HepG2 (cell line): ENCODE measurements at regions not wholly inside any gene's neighbourhood (a gene's known extent, or its start where the extent isn't known, plus 50 kb on each side); places are given as distances from the start of the nearest gene placed in this dataset.
A peak's percentile ranks its signal among the peaks of the same experiment; 100 is the strongest.

Experiments
- BRD4 ChIP-seq: sonication (generic); formaldehyde crosslinking; IDR thresholded peaks from 2 replicates; pipeline ENCODE4 v1.4.0; 2020; ENCODE audit warnings: missing genetic modification reagents
- E2F2 ChIP-seq: sonication (generic); formaldehyde crosslinking; IDR thresholded peaks from 2 replicates; pipeline ENCODE4 v1.4.0; 2020; ENCODE audit warnings: missing genetic modification reagents, borderline replicate concordance
- FUBP1 ChIP-seq: sonication (generic); formaldehyde crosslinking; IDR thresholded peaks from 2 replicates; pipeline ENCODE4 v1.5.1; 2020; ENCODE audit warnings: missing genetic modification reagents, mild to moderate bottlenecking, borderline replicate concordance
- HDAC1 ChIP-seq: sonication (generic); formaldehyde crosslinking; IDR thresholded peaks from 2 replicates; pipeline ENCODE4 v1.5.1; 2020; ENCODE audit warnings: mild to moderate bottlenecking, missing genetic modification reagents
- HDAC2 ChIP-seq: sonication (generic); formaldehyde crosslinking; IDR thresholded peaks from 2 replicates; pipeline ENCODE4 v1.4.0; 2020; ENCODE audit warnings: missing genetic modification reagents
- HOXA5 ChIP-seq: sonication (generic); formaldehyde crosslinking; IDR thresholded peaks from 2 replicates; pipeline ENCODE4 v1.4.0; 2020; ENCODE audit warnings: missing genetic modification reagents
- MBD4 ChIP-seq: IDR thresholded peaks from 2 replicates; pipeline ENCODE4 v1.6.1; 2012; ENCODE audit warnings: low read length, inconsistent platforms, borderline replicate concordance
- MLX ChIP-seq: IDR thresholded peaks from 2 replicates; pipeline ENCODE4 v1.6.1; 2016
- NR2F6 ChIP-seq, 2 experiments: IDR thresholded peaks; 2 replicates each; pipeline ENCODE4 v1.6.1; 2016; ENCODE audit warnings: antibody characterized with exemption in 1 of 2, mild to moderate bottlenecking in 1 of 2
- RARG ChIP-seq: sonication (generic); formaldehyde crosslinking; IDR thresholded peaks from 2 replicates; pipeline ENCODE4 v1.4.0; 2020; ENCODE audit warnings: low read depth, mild to moderate bottlenecking, missing genetic modification reagents
- RBFOX2 ChIP-seq: fragments of 200-400 bp; formaldehyde crosslinking; IDR thresholded peaks from 2 replicates; pipeline ENCODE4 v1.6.1; 2017; ENCODE audit warnings: low read depth, mild to moderate bottlenecking, low read length
- SIX1 ChIP-seq: sonication (generic); formaldehyde crosslinking; IDR thresholded peaks from 2 replicates; pipeline ENCODE4 v1.4.0; 2020; ENCODE audit warnings: missing genetic modification reagents, borderline replicate concordance
- TCF7 ChIP-seq: sonication (generic); IDR thresholded peaks from 2 replicates; pipeline ENCODE4 v1.6.1; 2016; ENCODE audit warnings: antibody characterized with exemption, low read depth
- WIZ ChIP-seq: sonication (generic); formaldehyde crosslinking; IDR thresholded peaks from 2 replicates; pipeline ENCODE4 v1.5.1; 2020; ENCODE audit warnings: mild to moderate bottlenecking, missing genetic modification reagents
- YEATS2 ChIP-seq: sonication (generic); formaldehyde crosslinking; IDR thresholded peaks from 2 replicates; pipeline ENCODE4 v1.4.0; 2020; ENCODE audit warnings: missing genetic modification reagents, borderline replicate concordance
- ZBTB3 ChIP-seq: sonication (generic); formaldehyde crosslinking; IDR thresholded peaks from 2 replicates; pipeline ENCODE4 v1.4.0; 2020; ENCODE audit warnings: low read depth, mild to moderate bottlenecking, moderate library complexity, missing genetic modification reagents, borderline replicate concordance
- ZNF12 ChIP-seq: sonication (generic); formaldehyde crosslinking; IDR thresholded peaks from 2 replicates; pipeline ENCODE4 v1.5.0; 2020; ENCODE audit warnings: missing genetic modification reagents
- ZNF276 ChIP-seq: sonication (generic); formaldehyde crosslinking; IDR thresholded peaks from 2 replicates; pipeline ENCODE4 v1.4.0; 2020; ENCODE audit warnings: mild to moderate bottlenecking, low read depth, missing genetic modification reagents
- ZNF30 ChIP-seq: sonication (generic); formaldehyde crosslinking; IDR thresholded peaks from 2 replicates; pipeline ENCODE4 v1.5.0; 2020; ENCODE audit warnings: mild to moderate bottlenecking, missing genetic modification reagents
- ZNF362 ChIP-seq: sonication (generic); formaldehyde crosslinking; IDR thresholded peaks from 2 replicates; pipeline ENCODE4 v1.4.0; 2020; ENCODE audit warnings: missing genetic modification reagents, mild to moderate bottlenecking, borderline replicate concordance
- ZNF414 ChIP-seq: sonication (generic); formaldehyde crosslinking; IDR thresholded peaks from 2 replicates; pipeline ENCODE4 v1.5.0; 2020; ENCODE audit warnings: missing genetic modification reagents
- ZNF446 ChIP-seq: sonication (generic); formaldehyde crosslinking; IDR thresholded peaks from 2 replicates; pipeline ENCODE4 v1.5.0; 2020; ENCODE audit warnings: mild to moderate bottlenecking, missing genetic modification reagents
- ZNF557 ChIP-seq: sonication (generic); formaldehyde crosslinking; IDR thresholded peaks from 2 replicates; pipeline ENCODE4 v1.4.0; 2020; ENCODE audit warnings: missing genetic modification reagents
- ZNF605 ChIP-seq: sonication (generic); formaldehyde crosslinking; IDR thresholded peaks from 2 replicates; pipeline ENCODE4 v1.8.0; 2022; ENCODE audit warnings: mild to moderate bottlenecking, missing genetic modification reagents
- ZNF713 ChIP-seq: sonication (generic); formaldehyde crosslinking; IDR thresholded peaks from 2 replicates; pipeline ENCODE4 v1.4.0; 2020; ENCODE audit warnings: mild to moderate bottlenecking, missing genetic modification reagents

GRCh38 chr12:93102744-93103143 lies 173.6 kb upstream of the EEA1 start (continued):
- TF ChIP-seq RARG (CRISPR knock-in tag) (no peak), YEATS2 (CRISPR knock-in tag) (no peak), BRD4 (CRISPR knock-in tag) (no peak), HDAC2 (CRISPR knock-in tag) (peak; percentile 35), ZNF713 (CRISPR knock-in tag) (no peak), NR2F6 (IDR thresholded peaks at IDR 0.05) (no peak), NR2F6 (CRISPR knock-in tag; IDR thresholded peaks at IDR 0.05) (peak; percentile 52), HOXA5 (CRISPR knock-in tag) (peak; percentile 15; the same call in 1 of the 2 replicates), ZNF446 (CRISPR knock-in tag) (no peak), SIX1 (CRISPR knock-in tag) (peak; percentile 25; the same call in 1 of the 2 replicates), HDAC1 (CRISPR knock-in tag) (no peak), ZBTB3 (no peak), ZNF30 (no peak), ZNF362 (CRISPR knock-in tag) (peak; percentile 79; the same call in 1 of the 2 replicates), FUBP1 (CRISPR knock-in tag) (no peak), RBFOX2 (peak; percentile 4; the same call in 1 of the 2 replicates), ZNF557 (CRISPR knock-in tag) (no peak), ZNF414 (CRISPR knock-in tag) (no peak), TCF7 (peak; percentile 56), WIZ (no peak), ZNF605 (CRISPR knock-in tag) (no peak), MLX (peak; percentile 96), ZNF12 (CRISPR knock-in tag) (no peak), MBD4 (0 out of 2 replicates have a peak, but pooled peaks have one; percentile 52), ZNF276 (no peak), E2F2 (no peak)
